ENCODE measurements at regions not wholly inside any gene's neighbourhood (a gene's known extent, or its start where the extent isn't known, plus 50 kb on each side); places are given as distances from the start of the nearest gene placed in this dataset.

GRCh38 chr4:151537687-151538086 lies 128.7 kb downstream of the FHIP1A start:
- TF ChIP-seq CTCF (IDR thresholded peaks at IDR 0.05 in 8 of 11, conservative IDR thresholded peaks at IDR 0.05 in 3 of 11) (no peak), POLR2A (IDR thresholded peaks at IDR 0.05) (no peak), POLR2AphosphoS5 (IDR thresholded peaks at IDR 0.05) (no peak)
